Loucy (cell line): ENCODE measurements at regions not wholly inside any gene's neighbourhood (a gene's known extent, or its start where the extent isn't known, plus 50 kb on each side); places are given as distances from the start of the nearest gene placed in this dataset.

ENCODE experiments used
- EZH2phosphoT487 ChIP-seq: fragments of 200-600 bp; IDR thresholded peaks from 2 replicates; pipeline ENCODE4 v1.6.1; 2018; ENCODE audit warnings: antibody characterized with exemption, mild to moderate bottlenecking, moderate library complexity, borderline replicate concordance
- TF ChIP-seq, protein P1 (sequence below): fragments of 200-600 bp; sonication (generic); conservative IDR thresholded peaks from 2 replicates; pipeline ENCODE4 v1.5.1; 2014; ENCODE audit warnings: mild to moderate bottlenecking, antibody characterized with exemption, low read length

DNA sequence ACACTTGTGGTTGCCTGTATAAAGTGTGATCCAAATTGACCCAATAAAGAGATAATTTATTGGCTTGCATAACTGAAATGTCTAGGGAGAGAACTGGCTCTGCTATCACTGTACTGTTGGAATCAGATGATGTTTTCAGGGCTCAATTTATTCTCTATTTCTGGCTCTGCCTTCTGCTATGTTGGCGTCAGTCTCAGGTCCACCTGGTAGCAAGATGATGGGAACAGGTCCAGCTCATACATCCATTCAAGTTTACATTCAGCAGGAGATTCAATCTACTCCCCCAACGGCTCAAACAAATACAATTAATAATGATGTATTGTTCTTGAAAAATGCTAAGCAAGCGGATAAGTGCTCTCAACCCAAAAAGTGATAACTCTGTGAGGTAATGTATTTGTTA, 297.7 kb upstream of the SYT4 start:
- TF ChIP-seq, protein P1, sequence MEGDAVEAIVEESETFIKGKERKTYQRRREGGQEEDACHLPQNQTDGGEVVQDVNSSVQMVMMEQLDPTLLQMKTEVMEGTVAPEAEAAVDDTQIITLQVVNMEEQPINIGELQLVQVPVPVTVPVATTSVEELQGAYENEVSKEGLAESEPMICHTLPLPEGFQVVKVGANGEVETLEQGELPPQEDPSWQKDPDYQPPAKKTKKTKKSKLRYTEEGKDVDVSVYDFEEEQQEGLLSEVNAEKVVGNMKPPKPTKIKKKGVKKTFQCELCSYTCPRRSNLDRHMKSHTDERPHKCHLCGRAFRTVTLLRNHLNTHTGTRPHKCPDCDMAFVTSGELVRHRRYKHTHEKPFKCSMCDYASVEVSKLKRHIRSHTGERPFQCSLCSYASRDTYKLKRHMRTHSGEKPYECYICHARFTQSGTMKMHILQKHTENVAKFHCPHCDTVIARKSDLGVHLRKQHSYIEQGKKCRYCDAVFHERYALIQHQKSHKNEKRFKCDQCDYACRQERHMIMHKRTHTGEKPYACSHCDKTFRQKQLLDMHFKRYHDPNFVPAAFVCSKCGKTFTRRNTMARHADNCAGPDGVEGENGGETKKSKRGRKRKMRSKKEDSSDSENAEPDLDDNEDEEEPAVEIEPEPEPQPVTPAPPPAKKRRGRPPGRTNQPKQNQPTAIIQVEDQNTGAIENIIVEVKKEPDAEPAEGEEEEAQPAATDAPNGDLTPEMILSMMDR, result no peak
- no peak for TF ChIP-seq EZH2phosphoT487
